Stimulated activated CD4-positive, alpha-beta T cell treated with anti-CD3 and anti-CD28 coated beads, TNF-alpha, amount 100 ng/mL, for 24 hours (primary cell): ENCODE measurements at regions not wholly inside any gene's neighbourhood (a gene's known extent, or its start where the extent isn't known, plus 50 kb on each side); places are given as distances from the start of the nearest gene placed in this dataset.

Experiments used
- DNase-seq, 3 experiments: peaks; one replicate each; pipeline ENCODE4 v3.0.0-alpha.2; 2020; ENCODE audit warnings: low read depth in 3 of 3

GRCh38 chr12:113521708-113522107 lies 50.0 kb upstream of the LHX5 start:
- no peak for DNase-seq
